ENCODE measurements at regions not wholly inside any gene's neighbourhood (a gene's known extent, or its start where the extent isn't known, plus 50 kb on each side); places are given as distances from the start of the nearest gene placed in this dataset.

- H3K4me1 ChIP-seq (ENCODE audit: control insufficient read depth in 1 of 2, insufficient read depth in 2 of 2, low read length in 2 of 2): no peaks in the 10 kb centered on the region
- ATAC-seq (no peak), DNase-seq (ENCODE audit: low read depth, low spot score) (no peak)
- intact Hi-C loops (cut with micrococcal nuclease): no loop called here
- TF ChIP-seq SRF (IDR thresholded peaks at IDR 0.05; ENCODE audit: low read depth) (no peak), ELF1 (IDR thresholded peaks at IDR 0.05; ENCODE audit: borderline replicate concordance, low read depth) (no peak), ZFX (IDR thresholded peaks at IDR 0.05) (no peak), POLR2A (IDR thresholded peaks at IDR 0.05; ENCODE audit: borderline replicate concordance, extremely low read depth, insufficient read depth, insufficient read length) (no peak), SIN3A (IDR thresholded peaks at IDR 0.05; ENCODE audit: low read depth) (no peak), CEBPB (IDR thresholded peaks at IDR 0.05; ENCODE audit: low read depth) (no peak), RAD21 (IDR thresholded peaks at IDR 0.05; ENCODE audit: low read depth) (no peak), EZH2 (IDR thresholded peaks at IDR 0.05) (no peak), JUND (IDR thresholded peaks at IDR 0.05) (no peak), POLR2AphosphoS5 (IDR thresholded peaks at IDR 0.05; ENCODE audit: low read depth, low read length) (no peak), MAX (IDR thresholded peaks at IDR 0.05) (no peak), CBX3 (IDR thresholded peaks at IDR 0.05; ENCODE audit: low read depth) (no peak), REST (IDR thresholded peaks at IDR 0.05; ENCODE audit: low read depth) (no peak), FOSL1 (IDR thresholded peaks at IDR 0.05; ENCODE audit: low read depth) (no peak), ZNF274 (IDR thresholded peaks at IDR 0.05; ENCODE audit: low read depth, low read length) (no peak), SP1 (IDR thresholded peaks at IDR 0.05; ENCODE audit: low read depth) (no peak)
- TF ChIP-seq, protein P1, sequence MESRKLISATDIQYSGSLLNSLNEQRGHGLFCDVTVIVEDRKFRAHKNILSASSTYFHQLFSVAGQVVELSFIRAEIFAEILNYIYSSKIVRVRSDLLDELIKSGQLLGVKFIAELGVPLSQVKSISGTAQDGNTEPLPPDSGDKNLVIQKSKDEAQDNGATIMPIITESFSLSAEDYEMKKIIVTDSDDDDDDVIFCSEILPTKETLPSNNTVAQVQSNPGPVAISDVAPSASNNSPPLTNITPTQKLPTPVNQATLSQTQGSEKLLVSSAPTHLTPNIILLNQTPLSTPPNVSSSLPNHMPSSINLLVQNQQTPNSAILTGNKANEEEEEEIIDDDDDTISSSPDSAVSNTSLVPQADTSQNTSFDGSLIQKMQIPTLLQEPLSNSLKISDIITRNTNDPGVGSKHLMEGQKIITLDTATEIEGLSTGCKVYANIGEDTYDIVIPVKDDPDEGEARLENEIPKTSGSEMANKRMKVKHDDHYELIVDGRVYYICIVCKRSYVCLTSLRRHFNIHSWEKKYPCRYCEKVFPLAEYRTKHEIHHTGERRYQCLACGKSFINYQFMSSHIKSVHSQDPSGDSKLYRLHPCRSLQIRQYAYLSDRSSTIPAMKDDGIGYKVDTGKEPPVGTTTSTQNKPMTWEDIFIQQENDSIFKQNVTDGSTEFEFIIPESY (IDR thresholded peaks at IDR 0.05; ENCODE audit: extremely low read depth, insufficient replicate concordance, low read length): no peak
- TF ChIP-seq, protein P2, sequence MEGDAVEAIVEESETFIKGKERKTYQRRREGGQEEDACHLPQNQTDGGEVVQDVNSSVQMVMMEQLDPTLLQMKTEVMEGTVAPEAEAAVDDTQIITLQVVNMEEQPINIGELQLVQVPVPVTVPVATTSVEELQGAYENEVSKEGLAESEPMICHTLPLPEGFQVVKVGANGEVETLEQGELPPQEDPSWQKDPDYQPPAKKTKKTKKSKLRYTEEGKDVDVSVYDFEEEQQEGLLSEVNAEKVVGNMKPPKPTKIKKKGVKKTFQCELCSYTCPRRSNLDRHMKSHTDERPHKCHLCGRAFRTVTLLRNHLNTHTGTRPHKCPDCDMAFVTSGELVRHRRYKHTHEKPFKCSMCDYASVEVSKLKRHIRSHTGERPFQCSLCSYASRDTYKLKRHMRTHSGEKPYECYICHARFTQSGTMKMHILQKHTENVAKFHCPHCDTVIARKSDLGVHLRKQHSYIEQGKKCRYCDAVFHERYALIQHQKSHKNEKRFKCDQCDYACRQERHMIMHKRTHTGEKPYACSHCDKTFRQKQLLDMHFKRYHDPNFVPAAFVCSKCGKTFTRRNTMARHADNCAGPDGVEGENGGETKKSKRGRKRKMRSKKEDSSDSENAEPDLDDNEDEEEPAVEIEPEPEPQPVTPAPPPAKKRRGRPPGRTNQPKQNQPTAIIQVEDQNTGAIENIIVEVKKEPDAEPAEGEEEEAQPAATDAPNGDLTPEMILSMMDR (IDR thresholded peaks at IDR 0.05 in 2 of 3, conservative IDR thresholded peaks at IDR 0.05 in 1 of 3; ENCODE audit: borderline replicate concordance in 1 of 3, insufficient read depth in 1 of 3, low read depth in 2 of 3, low read length in 2 of 3): no peak
- ChIA-PET CTCF (no interaction called here), POLR2A (no interaction called here), RAD21 (ENCODE audit: low non-redundant PET in 1 of 2, low total read pairs in 2 of 2, uncharacterized antibody in 2 of 2, unreplicated experiment in 2 of 2) (no interaction called here)
- H3K4me2 ChIP-seq (ENCODE audit: low read length): no peak overlapping the region
- H4K20me1 ChIP-seq (ENCODE audit: insufficient read depth): no peaks in the 10 kb centered on the region
- peaks cover 8 to 32% of the 10 kb centered on the region in 2 experiments; a peak in 2 of 4 replicates for H3K9me3 ChIP-seq (ENCODE audit: control insufficient read depth in 1 of 2, insufficient read depth in 1 of 2, low read depth in 1 of 2, low read length in 2 of 2)
- H3K27ac ChIP-seq (ENCODE audit: low read depth, low read length): no peak overlapping the region
- BruUV-seq (replicated peaks): no TSS peak
- H3K36me3 ChIP-seq (ENCODE audit: control insufficient read depth in 1 of 2, insufficient read depth in 2 of 2, low read length in 2 of 2): no peaks in the 10 kb centered on the region
- H3K27me3 ChIP-seq (ENCODE audit: insufficient read depth, low read length): no peaks in the 10 kb centered on the region
- no peak overlapping the region for H2AFZ ChIP-seq (ENCODE audit: low read depth, low read length, poor library complexity, severe bottlenecking)
- no peaks in the 10 kb centered on the region for H3K9me2 ChIP-seq (ENCODE audit: insufficient read depth)
- H3K9ac ChIP-seq (ENCODE audit: low read length): no peak overlapping the region
- H3K79me2 ChIP-seq (ENCODE audit: insufficient read depth, low read length): no peaks in the 10 kb centered on the region
- no peak overlapping the region for H3K4me3 ChIP-seq (replicated peaks in 1 of 2; ENCODE audit: low read depth in 1 of 2, low read length in 2 of 2)
Measured at GRCh38 chr18:73681398-73681797, 466.2 kb downstream of the FBXO15 start.
